Psoas muscle (tissue), 7 donors: ENCODE measurements at regions not wholly inside any gene's neighbourhood (a gene's known extent, or its start where the extent isn't known, plus 50 kb on each side); places are given as distances from the start of the nearest gene placed in this dataset.

Experiments used
- ATAC-seq, 4 donors: fragments of 200-7000 bp; cut with Tn5 transposase; one replicate each; pipeline ENCODE4 v1.9.1; 2020; ENCODE audit warnings: moderate library complexity in 3 of 4, mild to moderate bottlenecking in 2 of 4
- DNase-seq, 2 donors: peaks; one replicate each; pipeline ENCODE4 v3.0.0-alpha.2; 2020
- H3K27ac ChIP-seq: fragments of 200-600 bp; one replicate; pipeline ENCODE4 v1.8.0; 2022
- H3K27me3 ChIP-seq, 3 donors: fragments of 200-600 bp in 1 of 3; one replicate each; pipeline versions ENCODE4 v1.6.1 to v1.8.0; 2013 to 2022; ENCODE audit warnings: low read length in 2 of 3, mild to moderate bottlenecking in 2 of 3, moderate library complexity in 1 of 3; ENCODE audit not compliant: insufficient read depth in 3 of 3
- H3K36me3 ChIP-seq, 2 donors: fragments of 200-600 bp in 1 of 2; one replicate each; pipeline versions ENCODE4 v1.6.1 to v1.8.0; 2013 to 2022; ENCODE audit warnings: low read depth in 1 of 2, mild to moderate bottlenecking in 1 of 2, moderate library complexity in 1 of 2; ENCODE audit not compliant: insufficient read depth in 1 of 2
- H3K4me1 ChIP-seq: fragments of 200-600 bp; one replicate; pipeline ENCODE4 v1.8.0; 2022
- H3K4me3 ChIP-seq: fragments of 200-600 bp; one replicate; pipeline ENCODE4 v1.8.0; 2022; ENCODE audit warnings: mild to moderate bottlenecking
- H3K9me3 ChIP-seq: fragments of 200-600 bp; one replicate; pipeline ENCODE4 v1.8.0; 2022
- WGBS, 3 donors: extraction: QIAGEN DNeasy Blood & Tissue Kit; methylation state at CpG; one replicate each; pipeline versions ENCODE4 v1.1.6 to v1.1.7; 2013; 5-methylcytosine and 5-hydroxymethylcytosine counted together
- intact Hi-C, 2 donors: fragments of 100-400 bp; cut with DNase I; formaldehyde crosslinking; loops; one replicate each; pipeline versions ENCODE4 v1.11.0 to v1.14.2; 2022
- TF ChIP-seq, protein P1 (sequence below): fragments of 200-600 bp; IDR thresholded peaks from one replicate; pipeline ENCODE4 v1.8.0; 2022; ENCODE audit warnings: antibody characterized with exemption
- donor health status: healthy with polysubstance abuse.
- donor health status: DM: no; HTN: no; CAD: no; lungs with moderate emphysema.
- donor health status: Bipolar disorder and iron deficiency.
- donor health status: healthy.
- donor health status: DM: yes; HTN: yes; CAD: no.
- donor health status: DM: no; HTN: no; CAD: no.
- donor health status: DM: yes; HTN: yes; CAD: no.

DNA sequence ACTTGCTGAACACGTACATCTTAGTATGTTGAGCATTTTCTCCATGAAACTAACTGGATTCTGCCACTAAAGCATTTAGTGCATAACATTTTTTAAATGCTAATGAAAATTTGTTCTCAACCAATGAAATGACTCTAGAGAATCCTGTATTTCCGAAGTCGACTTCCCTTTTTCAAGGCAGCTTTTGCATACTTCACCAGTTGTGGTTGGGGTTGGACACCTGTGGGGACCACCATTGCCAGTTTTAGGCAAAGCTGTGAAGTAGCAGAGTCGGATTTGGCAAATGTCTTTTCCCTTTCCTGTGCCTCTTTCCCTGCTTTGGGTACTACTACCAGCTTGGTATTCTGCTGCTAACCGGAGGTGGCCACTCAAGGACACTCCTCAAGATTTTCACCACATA is 349.2 kb downstream of the BCAT1 start:
- Histone ChIP-seq H3K4me1 (no peaks in the 10 kb centered on the region), H3K27ac (no peak overlapping the region), H3K27me3 (no peaks in the 10 kb centered on the region), H3K4me3 (no peak overlapping the region), H3K36me3 (no peaks in the 10 kb centered on the region), H3K9me3 (no peaks in the 10 kb centered on the region)
- TF ChIP-seq, protein P1, sequence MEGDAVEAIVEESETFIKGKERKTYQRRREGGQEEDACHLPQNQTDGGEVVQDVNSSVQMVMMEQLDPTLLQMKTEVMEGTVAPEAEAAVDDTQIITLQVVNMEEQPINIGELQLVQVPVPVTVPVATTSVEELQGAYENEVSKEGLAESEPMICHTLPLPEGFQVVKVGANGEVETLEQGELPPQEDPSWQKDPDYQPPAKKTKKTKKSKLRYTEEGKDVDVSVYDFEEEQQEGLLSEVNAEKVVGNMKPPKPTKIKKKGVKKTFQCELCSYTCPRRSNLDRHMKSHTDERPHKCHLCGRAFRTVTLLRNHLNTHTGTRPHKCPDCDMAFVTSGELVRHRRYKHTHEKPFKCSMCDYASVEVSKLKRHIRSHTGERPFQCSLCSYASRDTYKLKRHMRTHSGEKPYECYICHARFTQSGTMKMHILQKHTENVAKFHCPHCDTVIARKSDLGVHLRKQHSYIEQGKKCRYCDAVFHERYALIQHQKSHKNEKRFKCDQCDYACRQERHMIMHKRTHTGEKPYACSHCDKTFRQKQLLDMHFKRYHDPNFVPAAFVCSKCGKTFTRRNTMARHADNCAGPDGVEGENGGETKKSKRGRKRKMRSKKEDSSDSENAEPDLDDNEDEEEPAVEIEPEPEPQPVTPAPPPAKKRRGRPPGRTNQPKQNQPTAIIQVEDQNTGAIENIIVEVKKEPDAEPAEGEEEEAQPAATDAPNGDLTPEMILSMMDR, result no peak
- no peak for ATAC-seq
- intact Hi-C loops, result no loop called here
- 80 to 87% (median 82%) methylated on average over 5 of the region's 5 CpGs for WGBS, 3 donors
- no peak for DNase-seq

DNA sequence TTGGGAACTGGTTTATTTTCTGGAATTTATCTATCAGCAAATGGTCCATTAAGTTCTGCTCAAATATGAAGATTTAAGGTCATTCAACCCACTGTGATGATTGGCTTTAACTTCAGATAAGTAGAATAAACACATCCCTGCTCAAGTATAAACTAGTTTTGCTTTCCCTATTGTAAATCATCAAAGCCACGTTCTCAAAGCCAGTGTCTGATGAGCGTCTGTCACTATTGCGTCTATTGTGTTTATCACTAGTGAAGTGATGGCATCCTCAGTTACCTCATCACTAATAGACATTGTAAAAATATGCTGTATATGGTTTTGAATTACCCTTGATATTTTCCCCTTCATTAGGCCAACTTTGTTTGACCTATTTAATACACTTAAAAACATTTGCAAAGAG is 351.3 kb downstream of the BCAT1 start:
- DNase-seq, result no peak
- intact Hi-C loops, result no loop called here
- H3K4me3 ChIP-seq, result no peak overlapping the region
- TF ChIP-seq, protein P1, result no peak
- H3K4me1 ChIP-seq, result no peaks in the 10 kb centered on the region
- 89 to 90% (median 90%) methylated on average over 3 of the region's 3 CpGs for WGBS, 3 donors
- no peaks in the 10 kb centered on the region for H3K27me3 ChIP-seq
- no peak for ATAC-seq
- no peaks in the 10 kb centered on the region for H3K9me3 ChIP-seq
- no peak overlapping the region for H3K27ac ChIP-seq
- no peaks in the 10 kb centered on the region for H3K36me3 ChIP-seq

DNA sequence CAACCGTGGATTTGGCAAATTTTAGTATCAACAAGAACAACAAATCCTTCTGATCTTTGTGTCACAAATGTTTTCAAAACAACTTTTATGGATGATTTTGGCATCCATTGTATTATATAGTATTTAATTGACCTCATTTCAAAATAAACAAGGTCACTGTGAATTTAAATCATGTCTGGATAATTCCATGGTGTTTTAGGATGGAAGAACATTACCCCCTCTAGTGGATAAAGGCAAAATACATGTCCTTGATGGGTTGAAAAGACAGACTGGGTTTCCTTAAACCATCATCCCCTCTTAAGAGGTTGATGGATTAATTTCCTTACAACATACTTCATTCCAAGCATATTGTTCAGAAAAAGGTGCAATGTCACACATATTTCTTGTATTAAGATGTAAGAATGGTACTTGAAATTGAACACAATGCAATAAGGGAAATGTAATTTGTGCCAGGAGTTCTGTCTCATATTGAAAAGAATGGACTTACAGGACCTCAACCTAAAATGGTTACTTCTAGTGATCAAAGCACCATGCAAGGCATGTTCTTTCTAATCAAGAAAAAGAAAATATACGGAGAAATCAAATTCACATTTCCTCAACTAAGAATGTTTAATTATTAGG is 352.0 kb downstream of the BCAT1 start:
- TF ChIP-seq, protein P1, result peak; percentile 37
- Histone ChIP-seq H3K27me3 (no peaks in the 10 kb centered on the region), H3K4me1 (no peaks in the 10 kb centered on the region), H3K27ac (no peak overlapping the region), H3K36me3 (no peaks in the 10 kb centered on the region), H3K4me3 (no peak overlapping the region), H3K9me3 (no peaks in the 10 kb centered on the region)
- DNase-seq, result no peak
- ATAC-seq, result no peak
- intact Hi-C loops, result no loop called here
- WGBS, 3 donors, result 49 to 61% (median 58%) methylated on average over 2 of the region's 2 CpGs

DNA sequence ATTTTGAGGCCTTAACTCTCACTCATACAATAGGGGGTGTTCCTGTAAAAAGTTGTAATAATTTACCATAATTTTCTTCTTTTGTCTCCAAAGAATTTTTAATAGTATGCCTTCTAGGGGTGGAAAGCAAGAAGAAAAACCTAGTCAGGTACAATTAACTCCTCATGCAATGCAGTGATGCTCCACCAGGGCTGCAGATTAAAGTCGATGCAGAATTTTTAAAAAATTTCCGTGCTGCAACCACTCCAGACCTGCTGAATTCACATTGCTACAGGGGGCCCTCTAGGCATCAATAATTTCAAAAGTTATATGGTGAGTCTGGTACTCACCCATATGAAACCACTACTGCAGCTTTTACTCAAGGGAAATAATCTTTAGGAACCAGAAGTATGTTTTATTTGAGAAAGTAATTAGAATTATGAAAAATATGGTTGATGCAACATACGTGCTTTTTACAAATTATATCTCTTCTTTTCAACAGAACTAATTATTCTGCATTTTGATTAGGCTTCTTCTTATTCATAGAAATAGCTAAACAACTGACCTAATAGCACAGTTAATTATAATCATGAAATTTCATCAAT is 353.2 kb downstream of the BCAT1 start:
- ATAC-seq, result no peak
- WGBS, 3 donors, result 61 to 65% (median 63%) methylated on average over 3 of the region's 3 CpGs
- H3K4me3 ChIP-seq, result no peak overlapping the region
- intact Hi-C loops, result no loop called here
- no peaks in the 10 kb centered on the region for H3K36me3 ChIP-seq
- H3K4me1 ChIP-seq, result no peaks in the 10 kb centered on the region
- TF ChIP-seq, protein P1, result no peak
- no peak for DNase-seq
- H3K27me3 ChIP-seq, result no peaks in the 10 kb centered on the region
- no peak overlapping the region for H3K27ac ChIP-seq
- H3K9me3 ChIP-seq, result no peaks in the 10 kb centered on the region
